AG10803 (cell line): ENCODE measurements at regions not wholly inside any gene's neighbourhood (a gene's known extent, or its start where the extent isn't known, plus 50 kb on each side); places are given as distances from the start of the nearest gene placed in this dataset.

Source experiments
- DNase-seq: peaks from one replicate; pipeline ENCODE4 v3.0.0; 2010; ENCODE audit warnings: low read depth
- H3K4me3 ChIP-seq: 2 replicates; pipeline ENCODE4 v1.5.1; 2011; ENCODE audit warnings: mild to moderate bottlenecking, low read length, control low read depth
- CTCF ChIP-seq: conservative IDR thresholded peaks from 2 replicates; pipeline ENCODE4 v1.5.1; 2011; ENCODE audit warnings: mild to moderate bottlenecking, low read length, control low read depth, inconsistent platforms

DNA sequence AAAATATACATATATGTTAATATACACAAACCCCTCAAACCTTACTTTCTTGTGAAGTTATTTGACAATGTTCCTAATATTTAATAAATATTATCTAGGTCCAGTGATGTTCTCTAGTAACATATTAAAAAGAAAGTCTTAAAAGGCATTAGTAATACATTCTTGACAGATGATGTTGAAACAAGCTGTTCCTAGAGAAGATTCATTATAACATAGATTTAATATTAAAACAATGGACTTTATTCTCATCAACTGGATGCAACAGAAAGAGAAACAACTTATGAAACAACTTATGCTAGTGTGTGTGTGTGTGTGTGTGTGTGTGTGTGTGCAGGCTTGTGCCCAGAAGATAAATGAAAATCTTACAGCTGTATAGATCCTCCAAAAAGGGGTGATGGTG lies 68.5 kb upstream of the PLXNA2 start:
- TF ChIP-seq CTCF, result no peak
- H3K4me3 ChIP-seq, result no peak overlapping the region
- DNase-seq, result no peak

- no peak overlapping the region for H3K4me3 ChIP-seq
- TF ChIP-seq CTCF, result no peak
- no peak for DNase-seq
These were observed 70.2 kb upstream of the PLXNA2 start for GRCh38 chr1:208314431-208314830.

- DNase-seq, result no peak
- no peak overlapping the region for H3K4me3 ChIP-seq
- no peak for TF ChIP-seq CTCF
These were observed 74.1 kb upstream of the PLXNA2 start for GRCh38 chr1:208318150-208318734.

DNA sequence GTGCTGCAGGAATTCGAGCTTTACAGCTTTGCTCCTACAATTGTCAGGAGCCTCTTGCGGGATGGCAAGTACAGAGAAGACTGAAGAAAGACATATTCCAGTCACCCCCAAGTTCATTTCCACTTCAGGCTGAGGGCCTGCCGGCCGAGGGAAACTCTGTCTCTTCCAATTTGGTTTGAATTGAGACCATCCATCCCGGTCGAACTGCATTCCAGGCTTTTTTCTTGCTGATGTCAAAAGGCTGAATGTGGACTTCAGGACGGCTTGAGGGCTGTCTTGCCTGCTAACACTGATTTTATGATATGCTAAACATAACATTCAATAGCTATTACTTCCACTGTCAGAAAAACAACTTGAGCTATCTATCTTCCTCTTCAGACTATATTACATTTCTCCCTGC lies 79.8 kb upstream of the PLXNA2 start:
- no peak for DNase-seq
- H3K4me3 ChIP-seq, result no peak overlapping the region
- TF ChIP-seq CTCF, result no peak

- no peak for DNase-seq
- TF ChIP-seq CTCF, result no peak
- H3K4me3 ChIP-seq, result no peak overlapping the region
These were observed 81.8 kb upstream of the PLXNA2 start for GRCh38 chr1:208326033-208326432.

GRCh38 chr1:208329300-208329699 lies 85.1 kb upstream of the PLXNA2 start:
- H3K4me3 ChIP-seq, result no peak overlapping the region
- no peak for TF ChIP-seq CTCF
- no peak for DNase-seq

DNA sequence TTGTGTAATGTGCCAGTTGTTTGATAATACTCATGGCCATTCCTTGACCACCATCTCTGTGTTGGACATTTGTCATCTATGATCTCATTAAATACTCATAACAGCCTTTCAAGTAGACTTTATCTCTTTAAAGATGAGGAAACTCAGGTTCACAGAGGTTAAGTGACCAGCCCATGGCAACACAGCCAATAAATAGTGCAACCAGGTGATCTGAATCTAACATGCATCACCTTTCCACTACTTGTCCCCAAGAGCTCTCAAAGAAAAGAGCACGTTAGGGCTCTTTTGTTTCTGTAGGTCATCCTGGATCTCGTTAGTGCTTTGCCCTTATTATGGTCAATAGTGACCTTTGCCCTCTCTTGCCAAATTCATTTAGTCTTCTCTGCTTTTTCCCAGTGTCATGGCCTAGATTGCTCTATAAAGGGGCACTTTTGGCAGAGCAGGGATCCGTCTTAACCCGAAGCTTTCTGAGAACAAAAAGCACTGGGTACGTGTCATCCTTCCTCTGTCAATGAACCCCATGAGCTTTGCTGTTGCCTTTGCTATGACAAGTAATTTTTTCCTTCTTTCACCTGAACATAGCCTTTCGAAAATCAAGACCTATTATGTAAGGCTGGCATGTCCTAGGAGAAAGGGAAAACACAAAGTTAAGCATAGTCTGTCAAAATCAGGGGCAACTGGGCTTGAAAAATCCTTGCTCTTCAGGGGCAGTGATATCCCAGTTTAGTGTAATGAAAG lies 88.0 kb upstream of the PLXNA2 start:
- DNase-seq, result no peak
- no peak overlapping the region for H3K4me3 ChIP-seq

More for the DNA sequence above, 88.0 kb upstream of the PLXNA2 start:
- TF ChIP-seq CTCF, result no peak
